ENCODE measurements at regions not wholly inside any gene's neighbourhood (a gene's known extent, or its start where the extent isn't known, plus 50 kb on each side); places are given as distances from the start of the nearest gene placed in this dataset.

GRCh38 chr5:102153003-102153759 lies 142.9 kb downstream of the SLCO4C1 start:
- no peak for TF ChIP-seq CTCF (IDR thresholded peaks at IDR 0.05)
- no peak for TF ChIP-seq POLR2A (IDR thresholded peaks at IDR 0.05)

Data from uterus (tissue), 2 donors.